Keratinocyte (primary cell): ENCODE measurements at regions not wholly inside any gene's neighbourhood (a gene's known extent, or its start where the extent isn't known, plus 50 kb on each side); places are given as distances from the start of the nearest gene placed in this dataset.

Experiments
- DNase-seq: peaks from one replicate; pipeline ENCODE4 v3.0.0-alpha.2; 2011; ENCODE audit warnings: low read depth, missing footprints, low spot score
- FAIRE-seq: peaks from 2 replicates; lab custom pipeline; 2011; peaks lifted over from hg19 to GRCh38; lab: Jason Lieb, UNC
- H2AFZ ChIP-seq: 2 replicates; pipeline ENCODE4 v1.6.0; 2012; ENCODE audit warnings: low read length, control low read depth, inconsistent platforms; ENCODE audit not compliant: control insufficient read depth
- H3K27ac ChIP-seq: 2 replicates; pipeline ENCODE4 v1.5.1; 2011; ENCODE audit warnings: low read length; ENCODE audit not compliant: control insufficient read depth, insufficient read depth
- H3K27me3 ChIP-seq: 3 replicates; pipeline ENCODE4 v1.6.0; 2011; ENCODE audit warnings: low read length; ENCODE audit not compliant: control insufficient read depth, insufficient read depth; ENCODE audit errors: extremely low read depth
- H3K36me3 ChIP-seq, 2 experiments: 2 replicates in 1 of 2; 3 replicates in 1 of 2; pipeline ENCODE4 v1.5.1; 2011; ENCODE audit warnings: low read length in 2 of 2, mild to moderate bottlenecking in 1 of 2; ENCODE audit not compliant: control insufficient read depth in 2 of 2, insufficient read depth in 2 of 2; ENCODE audit errors: extremely low read depth in 1 of 2
- H3K4me1 ChIP-seq: 3 replicates; pipeline ENCODE4 v1.5.1; 2011; ENCODE audit warnings: low read length; ENCODE audit not compliant: control insufficient read depth, insufficient read depth; ENCODE audit errors: extremely low read depth
- H3K4me2 ChIP-seq: 3 replicates; pipeline ENCODE4 v1.6.0; 2011; ENCODE audit warnings: low read depth, low read length; ENCODE audit not compliant: control insufficient read depth, insufficient read depth; ENCODE audit errors: extremely low read depth
- H3K4me3 ChIP-seq, 3 experiments: fragments of 200-600 bp in 1 of 3; sonication (generic) in 1 of 3; 2 replicates in 2 of 3; 3 replicates in 1 of 3; pipeline ENCODE4 v1.5.1; 2011 to 2016; ENCODE audit warnings: low read length in 3 of 3, mild to moderate bottlenecking in 3 of 3, control low read depth in 2 of 3, inconsistent platforms in 1 of 3, low read depth in 1 of 3, mixed read lengths in 1 of 3, mixed run types in 1 of 3, moderate library complexity in 1 of 3; ENCODE audit not compliant: control insufficient read depth in 2 of 3, insufficient read depth in 2 of 3; ENCODE audit errors: extremely low read depth in 1 of 3
- H3K79me2 ChIP-seq: 2 replicates; pipeline ENCODE4 v1.6.0; 2012; ENCODE audit warnings: low read length; ENCODE audit not compliant: control insufficient read depth, insufficient read depth
- H3K9ac ChIP-seq: 3 replicates; pipeline ENCODE4 v1.6.0; 2011; ENCODE audit warnings: low read length; ENCODE audit not compliant: control insufficient read depth, insufficient read depth; ENCODE audit errors: extremely low read depth
- H3K9me1 ChIP-seq: 3 replicates; pipeline ENCODE4 v1.6.0; 2011; ENCODE audit warnings: low read length; ENCODE audit not compliant: control insufficient read depth, insufficient read depth; ENCODE audit errors: extremely low read depth
- H3K9me3 ChIP-seq: 2 replicates; pipeline ENCODE4 v1.5.1; 2012; ENCODE audit warnings: low read depth, low read length; ENCODE audit not compliant: control insufficient read depth
- H4K20me1 ChIP-seq: 3 replicates; pipeline ENCODE4 v1.6.0; 2011; ENCODE audit warnings: low read length; ENCODE audit not compliant: control insufficient read depth, insufficient read depth; ENCODE audit errors: extremely low read depth
- CTCF ChIP-seq, 3 experiments: IDR thresholded peaks in 1 of 3; conservative IDR thresholded peaks in 1 of 3; optimal IDR thresholded peaks in 1 of 3; 2 replicates in 2 of 3; 3 replicates in 1 of 3; pipeline versions ENCODE3 to v1.5.1; 2011; ENCODE audit warnings: low read length in 3 of 3, mild to moderate bottlenecking in 3 of 3, moderate library complexity in 2 of 3, control low read depth in 1 of 3, inconsistent platforms in 1 of 3; ENCODE audit not compliant: insufficient read depth in 2 of 3; ENCODE audit errors: extremely low read depth in 1 of 3
- EZH2 ChIP-seq: IDR thresholded peaks from one replicate; pipeline ENCODE4 v1.6.1; 2012; ENCODE audit warnings: inconsistent platforms, mild to moderate bottlenecking, low read length, moderate library complexity
- dilution Hi-C: fragments of 300-500 bp; cut with MboI; formaldehyde crosslinking; loops from one replicate; pipeline ENCODE4 v1.7.0; 2020; ENCODE audit warnings: low sequenced_read_pairs; ENCODE audit not compliant: extremely low pct_ligation_motif_present

GRCh38 chr2:238595750-238596570 is 169.2 kb downstream of the ASB1 start:
- H3K27ac ChIP-seq: no peak overlapping the region
- no peak overlapping the region for H3K4me2 ChIP-seq
- FAIRE-seq (no peak), DNase-seq (no peak)
- no peaks in the 10 kb centered on the region for H3K9me3 ChIP-seq
- H3K9ac ChIP-seq: no peak overlapping the region
- peaks cover 19% of the 10 kb centered on the region for H3K4me1 ChIP-seq
- TF ChIP-seq CTCF (optimal IDR thresholded peaks at IDR 0.05 in 1 of 3, IDR thresholded peaks at IDR 0.05 in 1 of 3, conservative IDR thresholded peaks at IDR 0.05 in 1 of 3; ENCODE audit: extremely low read depth in 1 of 3, insufficient read depth in 2 of 3, low read length in 3 of 3) (no peak), EZH2 (no peak)
- no peaks in the 10 kb centered on the region for H3K27me3 ChIP-seq
- no peaks in the 10 kb centered on the region for H3K9me1 ChIP-seq
- H3K36me3 ChIP-seq: no peaks in the 10 kb centered on the region
- no peak overlapping the region for H2AFZ ChIP-seq
- no peaks in the 10 kb centered on the region for H4K20me1 ChIP-seq
- dilution Hi-C loops: no loop called here
- no peaks in the 10 kb centered on the region for H3K79me2 ChIP-seq
- H3K4me3 ChIP-seq: no peak overlapping the region

- Histone ChIP-seq H3K36me3 (no peaks in the 10 kb centered on the region), H4K20me1 (no peaks in the 10 kb centered on the region), H3K9ac (no peak overlapping the region), H2AFZ (peak overlapping the region; percentile 32), H3K9me1 (no peaks in the 10 kb centered on the region), H3K4me2 (peak overlapping the region; percentile 52), H3K9me3 (no peaks in the 10 kb centered on the region), H3K79me2 (no peaks in the 10 kb centered on the region), H3K4me1 (peaks cover 19% of the 10 kb centered on the region), H3K4me3 (peak overlapping the region in 1 of 3 experiments; percentile 3), H3K27me3 (no peaks in the 10 kb centered on the region), H3K27ac (peak overlapping the region; percentile 29)
- FAIRE-seq: peak; percentile 86
- dilution Hi-C loops: no loop called here
- TF ChIP-seq EZH2 (no peak), CTCF (optimal IDR thresholded peaks at IDR 0.05 in 1 of 3, IDR thresholded peaks at IDR 0.05 in 1 of 3, conservative IDR thresholded peaks at IDR 0.05 in 1 of 3; ENCODE audit: extremely low read depth in 1 of 3, insufficient read depth in 2 of 3, low read length in 3 of 3) (no peak)
- DNase-seq: peak; percentile 70
These were observed 170.1 kb downstream of the ASB1 start for GRCh38 chr2:238596571-238597551.
